Mesendoderm (in vitro differentiated cells): ENCODE measurements at regions not wholly inside any gene's neighbourhood (a gene's known extent, or its start where the extent isn't known, plus 50 kb on each side); places are given as distances from the start of the nearest gene placed in this dataset.

Experiments used
- DNase-seq: peaks from one replicate; pipeline ENCODE4 v3.0.0; 2013
- H2AK5ac ChIP-seq: 2 replicates; pipeline ENCODE4 v1.6.1; 2013; ENCODE audit warnings: low read length, inconsistent platforms
- H2BK120ac ChIP-seq: 2 replicates; pipeline ENCODE4 v1.6.1; 2013; ENCODE audit warnings: low read depth, mild to moderate bottlenecking, low read length, moderate library complexity, mixed read lengths
- H2BK15ac ChIP-seq: replicated peaks from 2 replicates; pipeline ENCODE4 v1.6.1; 2013; ENCODE audit warnings: low read depth, mild to moderate bottlenecking, moderate library complexity
- H2BK5ac ChIP-seq: 2 replicates; pipeline ENCODE4 v1.6.1; 2013; ENCODE audit warnings: low read length, inconsistent platforms
- H3K18ac ChIP-seq: 2 replicates; pipeline ENCODE4 v1.6.1; 2013; ENCODE audit warnings: mild to moderate bottlenecking, low read length, mixed read lengths
- H3K23ac ChIP-seq: one replicate; pipeline ENCODE4 v1.6.1; 2013; ENCODE audit warnings: low read length
- H3K27ac ChIP-seq: 2 replicates; pipeline ENCODE4 v1.5.1; 2013; ENCODE audit warnings: low read depth, mild to moderate bottlenecking, inconsistent platforms, low read length, moderate library complexity
- H3K27me3 ChIP-seq: 2 replicates; pipeline ENCODE4 v1.6.1; 2013; ENCODE audit warnings: low read length, control low read depth, mild to moderate bottlenecking, inconsistent platforms; ENCODE audit not compliant: insufficient read depth, poor library complexity
- H3K36me3 ChIP-seq: 2 replicates; pipeline ENCODE4 v1.6.1; 2013; ENCODE audit warnings: low read length, inconsistent platforms; ENCODE audit not compliant: control insufficient read depth, insufficient read depth
- H3K4ac ChIP-seq: one replicate; pipeline ENCODE4 v1.6.1; 2013; ENCODE audit warnings: low read depth, mild to moderate bottlenecking, low read length, moderate library complexity
- H3K4me1 ChIP-seq: 2 replicates; pipeline ENCODE4 v1.6.1; 2013; ENCODE audit warnings: low read depth, low read length, inconsistent platforms; ENCODE audit not compliant: control insufficient read depth
- H3K4me2 ChIP-seq: 2 replicates; pipeline ENCODE4 v1.6.1; 2013; ENCODE audit warnings: low read length
- H3K4me3 ChIP-seq: 2 replicates; pipeline ENCODE4 v1.5.1; 2013; ENCODE audit warnings: mild to moderate bottlenecking, low read length
- H3K56ac ChIP-seq: one replicate; pipeline ENCODE4 v1.6.1; 2013; ENCODE audit warnings: low read length
- H3K79me1 ChIP-seq: 2 replicates; pipeline ENCODE4 v1.6.1; 2013; ENCODE audit warnings: low read length, inconsistent platforms
- H3K79me2 ChIP-seq: 2 replicates; pipeline ENCODE4 v1.6.1; 2013; ENCODE audit warnings: mild to moderate bottlenecking, low read length; ENCODE audit not compliant: control insufficient read depth, insufficient read depth
- H3K9ac ChIP-seq: 2 replicates; pipeline ENCODE4 v1.6.1; 2013; ENCODE audit warnings: low read length, inconsistent platforms
- H4K5ac ChIP-seq: one replicate; pipeline ENCODE4 v1.6.1; 2013; ENCODE audit warnings: low read length
- H4K8ac ChIP-seq: one replicate; pipeline ENCODE4 v1.6.1; 2013; ENCODE audit warnings: low read depth, mild to moderate bottlenecking, control low read depth, low read length, moderate library complexity
- WGBS: extraction: QIAGEN DNeasy Blood & Tissue Kit; methylation state at CpG from one replicate; pipeline ENCODE4 v1.1.7; 2013; ENCODE audit warnings: low lambda C conversion rate, missing lambda C conversion rate; ENCODE audit not compliant: insufficient coverage; ENCODE audit errors: extremely low coverage; 5-methylcytosine and 5-hydroxymethylcytosine counted together

DNA sequence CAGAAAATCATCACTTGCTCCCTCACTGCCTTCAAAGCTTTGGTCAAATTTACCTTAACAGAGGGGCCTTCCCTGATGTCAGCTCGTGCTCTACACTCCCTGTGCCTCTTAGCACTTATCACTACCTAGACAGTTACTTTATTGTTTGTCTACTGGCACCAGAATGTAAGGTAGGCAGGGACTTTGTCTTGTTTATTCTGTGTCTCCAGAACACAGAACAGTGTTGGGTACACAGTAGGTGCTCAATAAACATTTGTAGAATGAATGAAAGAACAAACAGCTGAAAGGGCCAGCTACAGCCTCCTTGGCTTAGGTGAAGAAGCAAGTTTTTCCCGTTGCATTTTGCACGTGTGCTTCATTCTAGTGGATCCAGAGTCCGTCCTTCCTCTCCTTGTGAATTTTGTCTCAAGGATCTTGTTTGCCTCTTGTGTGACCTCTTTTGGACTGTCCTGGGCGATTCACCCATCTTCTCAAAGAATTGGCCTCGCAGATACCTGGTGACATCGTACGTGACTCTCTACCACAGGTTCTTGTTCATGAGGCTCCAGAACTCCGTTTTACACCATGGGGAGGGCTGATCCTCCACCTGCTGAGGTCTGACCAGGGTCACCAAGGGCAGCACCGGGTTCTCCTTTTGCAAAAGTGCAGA is 84.2 kb upstream of the ARMC2 start:
- Histone ChIP-seq H3K27me3 (no peaks in the 10 kb centered on the region), H3K23ac (no peak overlapping the region), H4K5ac (no peak overlapping the region), H3K9ac (no peak overlapping the region), H2AK5ac (no peak overlapping the region), H3K4me1 (no peaks in the 10 kb centered on the region), H3K18ac (no peak overlapping the region), H3K56ac (no peak overlapping the region), H4K8ac (no peak overlapping the region), H3K36me3 (no peaks in the 10 kb centered on the region), H3K4ac (no peak overlapping the region), H3K79me2 (no peaks in the 10 kb centered on the region), H3K27ac (no peak overlapping the region), H3K79me1 (no peaks in the 10 kb centered on the region), H2BK120ac (no peak overlapping the region), H3K4me3 (no peak overlapping the region), H3K4me2 (no peak overlapping the region), H2BK5ac (no peak overlapping the region), H2BK15ac (no peak overlapping the region)
- no peak for DNase-seq
- no CpG with 5 or more reads among the region's 10 CpGs for WGBS

DNA sequence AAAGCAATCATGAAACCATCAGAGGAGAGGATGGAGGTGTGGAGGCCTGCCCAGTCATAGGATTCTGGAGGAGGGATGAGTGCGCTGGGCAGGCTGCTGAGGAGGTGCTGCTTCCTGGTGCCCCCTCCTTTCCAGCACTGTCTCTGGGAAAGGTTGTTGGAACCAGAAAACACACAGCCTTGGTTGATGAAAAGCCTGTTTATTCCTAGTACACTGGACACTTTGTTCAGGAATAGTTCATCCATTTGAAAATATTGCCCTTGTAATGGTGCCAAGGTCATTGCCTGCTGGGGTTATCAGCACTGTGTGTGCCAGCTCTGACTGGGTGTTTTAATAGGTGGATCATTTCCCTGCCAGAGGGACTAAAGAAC is 83.7 kb upstream of the ARMC2 start:
- Histone ChIP-seq H3K23ac (no peak overlapping the region), H4K5ac (no peak overlapping the region), H2BK15ac (no peak overlapping the region), H3K36me3 (no peaks in the 10 kb centered on the region), H4K8ac (no peak overlapping the region), H3K4me2 (no peak overlapping the region), H3K4me3 (no peak overlapping the region), H3K56ac (no peak overlapping the region), H3K4me1 (no peaks in the 10 kb centered on the region), H3K79me1 (no peaks in the 10 kb centered on the region), H3K9ac (no peak overlapping the region), H3K4ac (no peak overlapping the region), H3K79me2 (no peaks in the 10 kb centered on the region), H3K27me3 (no peaks in the 10 kb centered on the region), H2BK5ac (no peak overlapping the region), H2AK5ac (no peak overlapping the region), H3K27ac (no peak overlapping the region), H3K18ac (no peak overlapping the region), H2BK120ac (no peak overlapping the region)
- no peak for DNase-seq
- no CpG with 5 or more reads among the region's 1 CpG for WGBS

DNA sequence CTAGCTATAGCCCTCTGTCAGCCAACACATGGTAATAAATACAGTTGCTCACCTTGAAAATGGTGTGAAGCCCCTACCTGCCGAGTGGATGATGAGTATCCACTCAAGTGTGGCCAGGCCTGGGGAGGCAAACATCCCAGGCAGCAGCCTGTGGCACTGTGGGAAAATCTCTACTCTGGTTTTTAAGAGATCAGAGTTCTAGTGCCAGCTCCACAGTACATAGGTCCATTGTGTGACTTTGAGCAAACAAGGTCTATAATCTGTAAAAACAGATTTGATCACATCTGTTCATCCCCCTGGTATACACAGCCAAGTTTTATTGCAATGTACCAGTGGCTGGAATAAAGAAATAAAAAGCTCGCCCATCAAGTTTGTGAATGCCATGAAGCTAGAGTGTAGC is 82.7 kb upstream of the ARMC2 start:
- no peak overlapping the region for H4K5ac ChIP-seq
- no peak overlapping the region for H2BK120ac ChIP-seq
- no peak for DNase-seq
- no peaks in the 10 kb centered on the region for H3K79me1 ChIP-seq
- H3K79me2 ChIP-seq, result no peaks in the 10 kb centered on the region
- no peak overlapping the region for H3K4me2 ChIP-seq
- H3K27ac ChIP-seq, result no peak overlapping the region
- no peak overlapping the region for H3K56ac ChIP-seq
- H3K27me3 ChIP-seq, result no peaks in the 10 kb centered on the region
- H3K36me3 ChIP-seq, result no peaks in the 10 kb centered on the region
- H3K4ac ChIP-seq, result no peak overlapping the region
- H3K18ac ChIP-seq, result no peak overlapping the region
- H4K8ac ChIP-seq, result no peak overlapping the region
- no peak overlapping the region for H3K23ac ChIP-seq
- no peak overlapping the region for H3K4me3 ChIP-seq
- H2AK5ac ChIP-seq, result no peak overlapping the region
- no CpG with 5 or more reads among the region's 2 CpGs for WGBS
- no peak overlapping the region for H2BK5ac ChIP-seq
- H3K9ac ChIP-seq, result no peak overlapping the region
- no peak overlapping the region for H2BK15ac ChIP-seq
- no peaks in the 10 kb centered on the region for H3K4me1 ChIP-seq

DNA sequence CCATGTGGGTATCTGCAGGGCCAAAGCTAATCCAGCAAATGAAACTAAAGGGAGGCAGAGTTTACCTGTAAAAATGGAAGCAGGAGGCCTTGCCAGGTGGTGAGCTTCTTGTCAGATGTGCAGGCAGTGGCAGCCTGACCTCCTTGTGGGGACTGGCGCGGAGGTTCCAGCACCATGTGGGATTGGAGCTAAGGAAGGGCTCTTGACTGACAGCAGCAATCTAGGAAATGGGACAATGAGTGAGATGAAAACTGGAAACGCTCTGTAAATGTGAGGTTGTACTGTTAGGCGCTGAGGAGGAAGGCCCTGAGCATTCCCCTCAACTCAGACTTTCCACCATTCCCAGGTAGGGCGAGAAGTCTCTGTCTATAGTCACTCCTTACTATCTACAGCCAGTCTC is 81.8 kb upstream of the ARMC2 start:
- no peak overlapping the region for H4K8ac ChIP-seq
- H3K79me1 ChIP-seq, result no peaks in the 10 kb centered on the region
- no peak overlapping the region for H3K18ac ChIP-seq
- no peaks in the 10 kb centered on the region for H3K27me3 ChIP-seq
- H3K4me3 ChIP-seq, result no peak overlapping the region
- no peak overlapping the region for H2BK5ac ChIP-seq
- WGBS, result no CpG with 5 or more reads among the region's 5 CpGs
- no peaks in the 10 kb centered on the region for H3K79me2 ChIP-seq
- DNase-seq, result no peak
- no peak overlapping the region for H2AK5ac ChIP-seq
- no peak overlapping the region for H3K9ac ChIP-seq
- H3K4ac ChIP-seq, result no peak overlapping the region
- no peak overlapping the region for H3K27ac ChIP-seq
- no peak overlapping the region for H3K4me2 ChIP-seq
- no peak overlapping the region for H2BK120ac ChIP-seq
- H4K5ac ChIP-seq, result no peak overlapping the region
- no peaks in the 10 kb centered on the region for H3K36me3 ChIP-seq
- no peaks in the 10 kb centered on the region for H3K4me1 ChIP-seq
- H3K56ac ChIP-seq, result no peak overlapping the region
- H2BK15ac ChIP-seq, result no peak overlapping the region
- no peak overlapping the region for H3K23ac ChIP-seq

DNA sequence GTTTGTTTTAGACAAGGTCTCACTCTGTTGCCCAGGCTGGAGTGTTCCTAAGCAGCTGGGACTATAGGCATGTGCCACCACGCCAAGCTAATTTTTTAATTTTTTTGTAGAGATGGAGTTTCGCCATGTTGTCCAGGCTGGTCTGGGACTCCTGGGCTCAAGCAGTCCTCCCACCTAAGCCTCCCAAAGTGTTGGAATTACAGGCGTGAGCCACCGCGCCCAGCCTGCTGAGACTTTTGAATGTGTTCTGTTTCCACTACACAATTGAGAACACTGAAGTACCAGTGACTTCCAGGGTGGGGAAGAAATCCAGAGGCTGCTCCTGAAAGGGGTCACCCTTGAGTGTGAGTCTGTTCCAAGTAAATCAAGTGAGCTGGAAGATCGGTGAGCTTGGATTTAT is 81.3 kb upstream of the ARMC2 start:
- H2BK5ac ChIP-seq, result no peak overlapping the region
- no peak overlapping the region for H3K27ac ChIP-seq
- H3K23ac ChIP-seq, result no peak overlapping the region
- no peak for DNase-seq
- H3K4me1 ChIP-seq, result no peaks in the 10 kb centered on the region
- no CpG with 5 or more reads among the region's 6 CpGs for WGBS
- no peaks in the 10 kb centered on the region for H3K79me2 ChIP-seq
- no peak overlapping the region for H4K5ac ChIP-seq
- H3K79me1 ChIP-seq, result no peaks in the 10 kb centered on the region
- H3K36me3 ChIP-seq, result no peaks in the 10 kb centered on the region
- H3K4ac ChIP-seq, result no peak overlapping the region
- H2BK15ac ChIP-seq, result no peak overlapping the region
- no peak overlapping the region for H2AK5ac ChIP-seq
- H3K27me3 ChIP-seq, result no peaks in the 10 kb centered on the region
- H4K8ac ChIP-seq, result no peak overlapping the region
- H3K4me3 ChIP-seq, result no peak overlapping the region
- H3K18ac ChIP-seq, result no peak overlapping the region
- H2BK120ac ChIP-seq, result no peak overlapping the region
- no peak overlapping the region for H3K9ac ChIP-seq
- H3K56ac ChIP-seq, result no peak overlapping the region
- no peak overlapping the region for H3K4me2 ChIP-seq

DNA sequence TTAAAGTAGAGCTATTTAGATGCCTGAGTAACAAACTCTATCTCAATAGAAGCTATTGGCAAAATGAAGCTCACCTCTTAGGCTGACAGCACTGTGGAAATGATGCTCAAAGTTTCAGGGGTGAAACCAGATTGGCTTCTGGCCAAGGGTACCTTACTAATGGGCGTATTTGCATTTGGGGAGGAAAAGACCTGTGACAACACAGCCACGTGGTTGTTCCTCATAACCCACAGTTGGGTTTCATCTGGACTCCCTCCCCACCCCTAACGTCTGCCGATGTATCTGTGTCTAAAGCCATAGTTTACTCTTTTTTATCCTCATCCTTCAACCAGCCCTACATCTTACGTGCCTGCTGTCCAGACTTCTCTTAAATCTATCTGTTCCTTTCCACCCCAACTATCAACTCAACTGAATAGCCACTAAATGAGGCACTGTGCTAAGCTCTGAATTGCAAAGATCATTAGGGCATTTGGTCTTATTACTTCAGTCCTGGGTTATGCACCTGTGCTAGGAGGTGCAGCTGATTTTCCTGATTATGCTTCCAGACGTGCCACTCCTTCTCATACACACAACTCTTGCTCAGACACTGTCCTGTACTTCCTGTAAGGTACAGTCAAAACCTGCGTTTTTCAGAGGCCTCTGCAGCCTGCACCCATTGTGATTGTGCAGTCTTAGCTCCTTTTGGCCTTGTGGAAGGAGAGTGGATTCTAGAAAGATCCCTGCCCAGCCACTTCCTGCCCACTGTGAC is 80.6 kb upstream of the ARMC2 start:
- no peak overlapping the region for H4K8ac ChIP-seq
- WGBS, result no CpG with 5 or more reads among the region's 7 CpGs
- H3K4ac ChIP-seq, result no peak overlapping the region
- H3K4me3 ChIP-seq, result no peak overlapping the region
- H2BK15ac ChIP-seq, result no peak overlapping the region
- no peak overlapping the region for H2BK5ac ChIP-seq
- no peak overlapping the region for H3K4me2 ChIP-seq
- no peaks in the 10 kb centered on the region for H3K79me2 ChIP-seq
- H3K4me1 ChIP-seq, result no peaks in the 10 kb centered on the region
- no peak overlapping the region for H3K9ac ChIP-seq
- H3K27ac ChIP-seq, result no peak overlapping the region
- no peak overlapping the region for H4K5ac ChIP-seq
- no peaks in the 10 kb centered on the region for H3K27me3 ChIP-seq
- H2AK5ac ChIP-seq, result no peak overlapping the region
- DNase-seq, result no peak
- no peak overlapping the region for H3K18ac ChIP-seq
- H3K79me1 ChIP-seq, result no peaks in the 10 kb centered on the region
- no peaks in the 10 kb centered on the region for H3K36me3 ChIP-seq
- H2BK120ac ChIP-seq, result no peak overlapping the region
- no peak overlapping the region for H3K23ac ChIP-seq
- H3K56ac ChIP-seq, result no peak overlapping the region
